CD4-positive, alpha-beta T cell treated with Interleukin-12 subunit alpha and Interleukin-12 subunit beta, for 1 hour (primary cell): ENCODE measurements at regions not wholly inside any gene's neighbourhood (a gene's known extent, or its start where the extent isn't known, plus 50 kb on each side); places are given as distances from the start of the nearest gene placed in this dataset.

Experiments used
- DNase-seq: peaks from one replicate; pipeline ENCODE4 v3.0.0-alpha.2; 2020

DNA sequence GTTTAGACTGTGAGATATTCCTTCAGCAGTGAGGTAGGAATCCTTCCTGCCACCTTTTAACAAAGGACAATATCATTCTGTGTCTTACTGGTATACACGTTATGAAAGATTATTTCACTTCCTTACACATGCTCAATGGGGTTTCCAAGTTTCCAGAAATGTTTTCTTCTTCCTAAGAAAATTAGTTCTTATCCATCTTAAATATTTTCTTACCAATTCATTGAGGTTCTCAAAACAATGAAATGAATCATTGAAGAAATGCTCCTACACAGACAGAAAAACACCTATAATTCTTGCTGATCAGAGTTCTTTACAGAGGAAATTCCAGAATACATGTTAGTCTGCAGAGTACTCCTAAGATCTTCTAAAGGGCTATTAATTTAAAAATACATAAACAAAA, 51.4 kb upstream of the SEC61G start:
- no peak for DNase-seq

DNA sequence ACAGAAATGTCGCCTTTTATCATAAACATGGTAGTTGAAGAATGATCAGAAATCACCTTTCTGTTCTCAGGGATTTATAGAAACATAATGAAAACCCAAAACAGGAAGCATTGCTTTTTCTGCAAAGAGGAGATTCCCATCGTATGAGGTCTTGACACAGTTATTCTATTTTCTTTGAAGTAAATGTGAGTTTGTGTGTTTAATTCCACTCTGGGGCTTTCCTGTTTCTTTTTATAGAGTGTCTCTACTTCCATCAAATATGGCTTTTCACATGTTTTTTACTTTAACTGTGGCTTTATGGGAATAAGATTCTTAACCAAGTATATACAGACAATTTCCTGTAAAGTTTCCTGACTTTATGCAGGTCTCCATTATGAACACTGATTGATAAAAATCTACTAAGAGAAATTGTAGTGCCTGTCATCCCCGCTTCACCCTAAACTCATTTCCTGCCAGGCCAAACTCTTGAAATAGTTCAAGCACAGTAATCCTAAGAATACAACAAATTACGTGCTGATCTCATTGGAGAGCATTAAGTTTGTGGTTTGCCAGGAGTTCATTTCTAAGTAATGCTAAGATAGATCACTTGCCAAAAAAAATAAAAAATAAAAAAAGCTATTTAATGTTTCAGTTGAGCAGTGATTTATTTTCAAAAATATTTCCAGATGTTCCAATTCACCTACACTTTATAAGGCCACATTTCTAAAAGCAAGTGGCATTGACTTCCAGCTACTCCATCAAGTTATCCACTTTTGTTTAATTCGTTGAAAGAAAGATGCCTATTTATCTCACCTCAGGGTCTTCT, 52.2 kb upstream of the SEC61G start:
- no peak for DNase-seq

DNA sequence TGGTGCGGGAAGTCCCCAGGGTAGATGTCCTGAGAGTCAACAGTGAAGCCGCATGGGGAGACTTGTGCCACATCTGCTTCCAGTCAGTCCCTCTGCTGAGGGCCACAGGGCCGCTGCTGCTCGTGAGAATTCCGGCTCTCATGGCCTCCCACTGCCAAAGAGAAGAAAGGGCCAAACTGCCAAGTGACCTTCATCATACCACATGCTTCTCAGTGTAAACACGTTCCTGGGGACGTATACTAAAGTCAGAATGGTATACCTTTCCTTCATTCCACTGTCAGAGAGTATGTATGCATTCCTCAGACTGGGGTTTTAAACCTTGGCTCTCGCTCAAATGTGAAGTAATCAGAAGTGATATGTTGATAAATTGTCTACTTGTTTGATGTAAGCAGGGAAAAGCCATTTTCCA, 52.8 kb upstream of the SEC61G start:
- DNase-seq = no peak

DNA sequence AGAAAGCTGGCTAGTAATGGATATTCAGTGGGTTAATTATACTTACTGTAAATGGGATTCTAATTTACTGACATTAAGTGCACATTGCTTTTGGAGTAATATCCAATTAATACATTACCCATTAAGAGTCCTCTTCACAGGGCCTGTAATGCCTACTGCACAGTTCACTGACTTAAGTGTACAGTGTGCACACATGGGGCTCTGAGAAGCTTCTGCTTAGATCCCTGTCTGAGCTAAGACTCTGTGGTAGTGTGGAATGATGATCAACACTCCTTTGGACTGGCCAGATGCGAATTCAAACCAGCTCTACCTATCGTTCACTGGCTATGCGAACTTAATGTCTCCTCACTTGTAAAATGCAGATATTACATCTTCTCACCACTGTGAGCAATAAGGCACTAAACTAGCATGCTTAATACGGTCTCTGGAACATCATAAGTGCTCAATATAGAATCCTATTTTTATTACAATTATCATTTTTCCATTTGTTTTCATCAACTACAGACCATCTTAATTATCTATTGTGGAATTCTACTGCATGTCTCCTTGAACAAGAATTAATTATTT, 53.8 kb upstream of the SEC61G start:
- no peak for DNase-seq

DNA sequence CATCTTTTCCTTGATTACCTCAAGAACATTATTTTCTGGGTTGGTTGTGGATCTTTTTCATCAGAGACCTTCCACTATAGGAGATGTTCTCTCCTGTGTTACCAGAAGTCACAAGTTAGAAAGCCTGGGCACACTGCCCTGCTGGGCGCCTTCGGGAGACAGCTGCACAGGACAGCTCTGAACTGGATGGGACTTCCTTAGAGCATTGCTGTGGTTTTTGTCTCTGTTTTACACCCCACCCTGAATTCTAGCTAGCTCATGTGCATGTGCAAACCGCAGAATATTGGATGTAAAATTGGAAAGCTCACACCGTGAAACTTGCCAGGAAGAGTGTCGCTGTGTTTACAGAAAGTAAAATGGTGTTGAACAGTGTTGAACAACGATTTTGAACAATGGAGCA, 54.4 kb upstream of the SEC61G start:
- no peak for DNase-seq

DNA sequence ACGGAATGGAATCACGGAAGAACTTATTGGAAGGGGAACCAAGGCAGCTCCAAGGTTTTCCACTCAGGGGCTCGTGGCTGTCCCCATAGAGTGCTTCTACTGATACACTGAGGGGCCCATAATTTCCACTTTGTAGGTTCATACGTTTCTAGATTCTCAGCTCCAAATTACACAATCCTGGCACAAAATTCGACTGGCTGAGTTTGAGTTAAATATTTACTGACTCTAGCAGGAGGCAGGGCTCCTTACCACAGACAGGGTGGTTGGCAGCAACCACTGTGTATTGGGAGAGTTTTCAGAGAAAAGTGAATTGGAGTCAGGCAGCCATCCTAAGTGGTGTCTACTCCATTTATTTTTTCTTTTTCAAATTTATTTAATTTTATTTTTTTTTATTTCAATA, 55.4 kb upstream of the SEC61G start:
- no peak for DNase-seq

DNA sequence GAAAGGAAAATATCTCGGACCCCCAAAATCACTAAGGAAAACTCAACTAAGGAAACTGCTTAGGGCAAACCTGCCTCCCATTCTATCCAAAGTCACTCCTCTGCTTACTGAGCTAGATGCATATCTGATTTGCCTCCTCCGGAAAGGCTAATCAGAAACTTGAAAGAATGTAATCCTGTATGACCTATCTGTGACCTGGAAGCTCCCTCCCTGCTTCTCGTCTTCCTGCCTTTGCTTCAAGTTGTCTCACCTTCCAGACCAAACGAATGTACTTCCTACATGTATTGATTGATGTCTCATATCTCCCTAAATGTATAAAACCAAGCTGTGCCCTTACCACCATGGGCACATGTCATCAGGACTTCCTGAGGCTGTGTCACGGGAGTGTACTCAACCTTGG, 58.1 kb upstream of the SEC61G start:
- DNase-seq = no peak

DNA sequence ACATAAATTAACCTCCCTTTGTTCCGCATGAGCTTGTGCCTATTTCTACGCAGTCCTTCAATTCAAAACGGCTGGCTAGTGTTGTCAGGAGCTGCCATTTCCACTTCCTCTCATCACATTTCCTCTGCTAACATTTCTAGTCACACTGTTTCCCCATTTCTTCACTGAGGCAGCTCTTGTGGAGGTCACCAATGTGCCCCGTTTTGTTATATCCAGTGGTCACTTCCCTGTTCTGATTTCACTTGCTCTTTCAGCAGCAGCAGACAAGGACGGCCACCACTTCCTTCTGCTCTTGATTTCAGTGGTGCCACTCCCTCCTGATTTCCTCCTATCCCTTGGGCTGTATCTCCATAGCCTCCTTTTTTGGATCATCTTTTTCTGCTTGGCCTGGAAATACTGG, 64.8 kb upstream of the SEC61G start:
- DNase-seq = no peak

DNA sequence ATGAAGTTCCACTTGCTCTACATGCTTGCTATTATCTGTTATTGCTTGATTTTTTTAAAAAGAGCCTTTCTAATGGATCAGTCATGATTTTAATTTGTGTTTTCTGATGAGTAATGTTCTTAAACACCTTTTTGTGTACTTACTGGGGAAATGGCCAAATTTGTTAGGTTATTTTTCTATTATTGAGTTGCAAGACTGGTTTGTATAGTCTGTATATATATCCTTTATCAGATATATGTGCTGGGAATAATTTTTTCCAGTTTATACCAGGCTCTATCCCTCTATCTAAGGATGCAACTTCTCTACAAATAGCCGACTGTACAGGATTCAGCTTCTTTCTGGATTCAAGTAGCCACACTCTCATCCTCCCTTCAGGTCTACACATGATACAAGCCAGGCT, 65.6 kb upstream of the SEC61G start:
- no peak for DNase-seq

DNA sequence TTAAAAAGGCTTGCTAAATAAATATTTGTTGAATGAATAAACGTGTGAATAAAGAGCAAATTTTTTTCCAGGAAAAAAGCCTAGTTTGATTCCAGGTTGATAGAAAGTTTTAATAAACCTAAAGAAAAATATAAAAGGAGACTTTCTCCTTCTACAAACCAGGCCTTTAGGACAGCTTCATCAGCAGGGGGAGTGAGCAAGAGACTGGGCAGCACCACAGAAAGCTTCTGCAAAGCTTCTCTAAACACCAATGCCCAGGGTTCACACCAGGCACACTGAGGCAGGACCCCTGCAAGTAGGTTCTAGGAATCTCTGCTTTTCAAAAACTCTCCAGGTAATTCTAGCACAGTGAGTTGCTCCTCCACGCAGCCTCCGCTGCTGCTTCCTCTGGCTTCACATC, 66.4 kb upstream of the SEC61G start:
- no peak for DNase-seq

DNA sequence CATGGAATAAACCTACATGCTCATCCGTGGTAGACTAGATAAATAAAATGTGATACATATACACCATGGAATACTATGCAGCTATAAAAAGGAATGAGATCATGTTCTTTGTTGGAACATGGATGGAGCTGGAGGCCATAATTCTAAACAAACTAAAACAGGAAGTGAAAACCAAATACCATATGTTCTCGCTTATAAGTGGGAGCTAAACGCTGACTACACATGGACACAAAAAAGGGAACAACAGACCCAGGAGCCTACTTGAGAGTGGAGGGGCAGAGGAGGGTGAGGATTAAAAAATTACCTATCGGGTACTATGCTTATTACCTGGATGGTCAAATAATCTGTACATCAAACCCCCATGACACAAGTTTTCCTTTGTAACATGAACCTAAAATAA, 68.7 kb upstream of the SEC61G start:
- DNase-seq = no peak

DNA sequence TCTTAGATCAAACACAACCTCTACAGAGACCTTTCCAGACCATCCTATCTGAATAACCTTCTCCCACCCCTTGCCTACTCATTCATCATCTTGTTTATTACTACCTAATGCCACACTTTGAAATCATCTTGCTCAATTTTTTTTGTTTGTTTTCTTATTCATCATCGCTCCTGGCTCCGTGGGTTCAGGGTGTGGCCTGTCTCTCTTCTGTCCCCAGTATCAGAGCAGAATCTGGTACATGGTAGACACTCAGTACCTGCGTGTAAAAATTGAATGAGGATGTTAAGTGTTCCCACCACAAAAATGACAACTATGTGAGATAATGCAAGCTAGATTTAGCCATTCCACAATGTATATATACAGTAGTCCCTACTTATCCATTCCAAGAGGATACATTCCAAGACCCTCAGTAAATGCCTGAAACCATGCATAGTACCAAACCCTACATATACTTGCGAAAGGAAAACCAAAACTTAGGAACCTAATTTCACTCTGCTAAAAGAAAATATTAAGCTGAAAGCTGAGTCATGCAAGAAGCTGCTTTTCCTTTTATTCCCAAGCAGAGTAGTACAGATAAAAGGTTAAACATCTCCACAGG, 72.1 kb upstream of the SEC61G start:
- DNase-seq = no peak

DNA sequence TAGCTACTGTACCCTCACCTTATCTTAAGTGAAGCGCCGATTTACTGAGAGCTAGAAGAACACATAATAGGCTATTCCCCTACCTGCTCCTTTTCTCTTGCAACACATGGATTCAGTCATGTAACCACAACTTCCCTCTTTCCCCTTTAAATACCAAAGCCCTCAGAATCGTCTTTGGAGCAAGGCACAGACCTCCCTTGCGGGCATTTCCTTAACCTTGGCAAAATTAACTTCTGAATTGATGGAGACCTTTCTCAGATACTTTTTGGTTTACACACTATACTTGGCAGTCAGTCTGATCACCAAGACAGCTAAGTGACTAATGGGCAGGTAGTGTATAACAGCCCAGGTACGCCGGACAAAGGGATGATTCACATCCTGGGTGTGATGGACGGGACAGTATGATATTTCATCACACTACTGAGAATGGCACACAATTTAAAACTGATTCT, 72.7 kb upstream of the SEC61G start:
- no peak for DNase-seq

DNA sequence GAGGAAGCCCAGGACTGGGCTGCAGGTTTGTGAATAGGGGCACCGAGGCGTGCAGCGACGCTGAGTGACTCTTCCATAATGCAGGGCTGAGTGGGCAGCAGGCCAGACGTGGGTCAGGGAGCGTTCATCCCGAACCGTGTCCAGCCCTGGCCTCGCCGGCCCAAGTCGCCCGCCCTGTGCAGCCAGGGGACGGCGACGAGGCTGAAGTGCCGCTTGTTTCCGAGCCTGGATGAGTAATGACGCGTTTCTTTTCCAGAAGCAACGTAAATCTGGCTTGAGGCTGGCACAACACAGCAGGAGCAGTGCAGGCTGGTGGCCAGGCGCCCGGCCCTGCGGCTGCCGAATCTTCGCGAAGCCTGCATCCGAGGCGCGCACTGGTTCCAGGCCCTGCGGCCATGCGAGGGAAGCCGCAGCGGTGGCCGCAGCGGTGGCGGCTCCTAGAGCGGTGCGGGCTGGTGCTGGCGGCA, 74.0 kb upstream of the SEC61G start:
- DNase-seq = no peak

DNA sequence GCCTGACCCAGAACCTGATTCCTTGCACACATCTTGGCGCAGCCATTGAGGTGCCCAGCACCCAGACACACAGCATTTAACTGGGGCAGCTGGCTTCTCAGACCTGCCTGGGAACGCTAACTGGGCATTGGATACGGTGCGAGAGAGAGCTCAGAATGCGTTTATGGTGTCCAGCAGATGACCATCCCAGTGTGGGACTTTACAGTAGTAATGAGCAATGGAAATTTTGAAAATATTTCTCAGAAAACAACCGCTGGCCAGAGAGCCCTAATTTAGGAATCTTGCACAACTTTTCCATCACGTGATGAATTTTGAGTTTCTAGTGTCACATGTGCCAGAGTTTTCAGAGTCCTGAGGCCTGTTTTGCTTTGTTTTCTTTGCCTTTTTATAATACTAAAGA, 78.2 kb upstream of the SEC61G start:
- no peak for DNase-seq

DNA sequence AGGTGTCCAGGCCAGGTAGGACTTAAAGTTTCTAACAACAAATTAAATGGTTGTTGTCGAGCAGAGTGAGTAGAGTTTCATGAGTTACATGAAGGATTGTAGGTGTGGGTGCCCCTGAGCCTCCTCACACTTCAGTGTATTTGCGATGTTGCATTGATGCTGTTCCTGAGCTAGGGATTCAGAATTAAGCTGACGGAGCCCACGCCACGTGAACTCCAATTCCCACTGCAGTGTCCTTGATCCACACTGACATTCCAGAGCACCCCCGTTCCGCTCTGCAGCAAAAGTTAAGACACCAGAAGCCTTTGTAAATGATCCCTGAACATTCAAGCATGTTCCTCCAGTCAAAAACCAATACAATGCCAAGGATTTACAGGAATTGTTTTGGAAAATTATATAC, 78.8 kb upstream of the SEC61G start:
- no peak for DNase-seq

DNA sequence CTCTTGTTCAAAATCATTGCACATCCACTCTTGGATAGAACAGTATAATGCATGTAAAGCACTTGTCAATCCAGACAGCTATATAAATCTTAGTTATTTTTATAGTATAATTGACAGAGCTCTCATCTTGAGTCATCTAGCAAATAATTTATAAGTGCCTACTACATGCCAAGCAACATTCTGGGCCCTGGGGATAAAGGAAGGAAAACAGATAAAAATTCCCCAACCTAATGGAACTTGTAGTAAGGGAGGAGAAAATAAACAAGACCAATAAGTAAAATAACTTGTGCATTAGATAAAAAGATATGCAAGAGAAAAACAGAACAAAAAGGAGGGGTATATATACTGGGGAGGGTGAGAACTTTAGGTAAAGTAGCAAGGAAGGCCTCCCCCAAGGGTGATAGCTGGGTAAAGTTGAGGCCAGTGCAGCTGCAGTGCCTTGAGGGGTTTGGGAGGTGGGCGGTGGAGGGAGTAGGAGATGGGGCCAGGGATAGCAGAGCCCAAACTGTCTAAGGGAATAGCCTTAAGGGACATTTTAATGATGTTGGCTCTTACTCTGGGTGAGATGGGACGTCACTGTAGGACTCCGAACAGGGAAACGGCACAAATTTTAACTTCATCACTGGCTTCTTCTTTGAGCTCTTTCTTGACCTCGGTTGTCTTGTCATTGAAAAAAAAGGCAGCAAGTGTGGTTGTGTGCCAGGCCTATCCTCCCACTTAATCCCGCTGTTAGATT, 79.3 kb upstream of the SEC61G start:
- no peak for DNase-seq

DNA sequence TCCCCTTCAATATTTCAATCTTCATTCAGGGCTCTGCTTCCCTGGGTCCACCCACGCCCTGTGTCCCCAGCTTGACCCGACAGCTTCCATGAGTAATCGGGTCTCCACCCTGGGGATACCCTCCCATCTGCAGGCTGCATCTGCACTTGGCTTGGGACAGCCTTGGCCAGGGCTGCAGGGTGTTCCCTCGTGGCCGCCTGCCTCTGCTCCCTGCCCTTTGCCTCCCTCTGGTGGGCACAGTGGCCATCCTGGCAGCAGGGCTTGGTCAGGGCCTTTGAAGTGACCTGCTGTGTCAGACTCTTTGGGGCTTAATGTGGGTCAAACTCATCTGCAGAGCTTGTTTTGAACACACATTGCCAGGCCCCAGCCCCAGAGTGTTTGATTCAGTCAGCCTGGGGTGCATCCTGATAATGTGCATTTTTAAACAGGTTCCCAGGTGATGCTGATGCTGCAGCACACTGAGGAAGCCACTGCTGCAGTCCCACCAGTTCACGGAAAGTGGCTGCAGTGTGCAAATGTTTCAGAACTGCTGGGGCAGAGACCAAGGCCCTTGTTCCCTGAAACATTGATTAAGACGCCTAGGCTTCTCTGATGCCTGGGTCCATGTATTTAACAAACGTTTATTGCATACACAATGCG, 80.7 kb upstream of the SEC61G start:
- DNase-seq = peak; percentile 2

DNA sequence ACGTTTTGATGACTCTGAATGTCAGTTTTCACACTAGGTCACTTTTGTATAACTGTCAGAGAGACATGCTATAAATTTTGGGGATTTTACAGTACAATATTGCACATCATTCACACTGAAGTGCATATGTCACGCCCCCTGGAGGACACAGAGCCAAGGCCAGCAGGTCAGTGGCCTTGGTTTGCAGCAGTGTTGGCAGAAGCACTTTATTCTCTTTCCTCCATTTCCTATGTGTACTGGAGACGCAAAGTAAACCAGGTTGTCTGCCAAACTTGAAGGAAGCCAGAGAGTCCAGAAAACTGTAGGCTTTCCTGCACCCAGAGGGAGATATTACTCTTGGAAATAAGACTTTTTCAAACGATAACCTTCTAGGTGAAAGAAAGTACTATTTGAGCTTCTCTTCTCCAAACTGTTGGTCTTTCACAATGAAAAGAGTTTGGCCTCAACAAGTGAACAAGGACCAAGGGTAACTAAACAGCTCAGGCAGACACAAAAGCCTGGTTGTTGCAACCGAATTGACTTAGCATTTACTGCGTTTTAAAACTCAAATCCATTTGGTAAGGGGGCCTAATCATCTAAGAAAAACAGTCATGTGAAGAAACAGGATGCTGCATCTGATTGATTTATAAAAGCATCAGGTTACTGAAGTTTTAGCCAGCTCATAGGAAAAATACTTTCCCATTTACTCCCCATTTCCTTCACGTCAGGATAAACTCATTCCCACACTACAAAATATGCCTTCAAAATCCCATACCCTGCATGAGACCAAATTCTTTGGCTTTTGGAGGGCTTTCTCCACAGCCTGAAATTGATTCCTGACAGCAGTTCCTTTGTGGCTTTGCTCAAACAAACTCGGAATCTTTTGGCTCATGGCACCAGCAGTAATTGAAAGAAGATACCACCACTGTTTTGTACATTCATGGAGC, 83.0 kb upstream of the SEC61G start:
- peak; percentile 5 for DNase-seq

DNA sequence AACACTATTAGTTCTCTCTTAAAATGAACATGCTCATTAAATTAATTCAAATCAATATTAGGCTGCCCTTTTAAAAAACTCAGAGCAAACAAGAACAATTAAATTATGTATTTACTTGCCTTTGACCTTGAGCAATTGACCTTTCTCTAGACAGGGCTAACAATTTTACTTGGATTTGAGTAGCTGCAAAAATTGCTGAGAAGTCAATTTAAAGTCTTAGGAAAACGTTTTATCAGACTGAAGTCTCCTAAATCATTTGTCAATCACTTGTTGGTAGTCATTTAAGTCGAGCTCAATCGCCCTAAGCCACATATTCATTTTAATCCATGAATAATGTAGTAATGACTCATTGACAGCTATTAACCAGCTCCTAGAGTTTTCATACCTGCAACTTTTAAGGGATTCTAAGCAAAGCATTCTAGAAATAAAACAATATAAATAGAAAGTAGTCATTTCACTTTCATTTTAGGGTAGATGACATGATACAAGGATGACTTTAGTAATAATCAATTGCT, 84.9 kb upstream of the SEC61G start:
- no peak for DNase-seq

DNA sequence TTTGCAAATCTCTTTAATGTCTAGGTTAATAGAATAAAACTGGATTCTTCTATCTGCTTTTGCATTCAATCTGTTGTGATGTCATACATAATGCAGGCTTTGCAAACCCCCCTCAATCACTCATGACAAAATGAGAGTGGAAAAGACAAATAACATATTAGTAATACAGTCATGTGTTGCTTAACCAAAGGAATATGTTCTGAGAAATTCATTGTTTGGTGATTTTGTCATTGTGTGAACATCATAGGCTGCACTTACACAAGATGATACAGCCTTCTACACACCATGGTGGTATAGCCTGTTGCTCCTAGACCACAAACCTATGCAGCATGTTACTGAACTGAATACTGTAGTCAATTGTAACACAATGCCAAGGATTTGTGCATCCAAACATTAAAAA, 87.3 kb upstream of the SEC61G start:
- no peak for DNase-seq

DNA sequence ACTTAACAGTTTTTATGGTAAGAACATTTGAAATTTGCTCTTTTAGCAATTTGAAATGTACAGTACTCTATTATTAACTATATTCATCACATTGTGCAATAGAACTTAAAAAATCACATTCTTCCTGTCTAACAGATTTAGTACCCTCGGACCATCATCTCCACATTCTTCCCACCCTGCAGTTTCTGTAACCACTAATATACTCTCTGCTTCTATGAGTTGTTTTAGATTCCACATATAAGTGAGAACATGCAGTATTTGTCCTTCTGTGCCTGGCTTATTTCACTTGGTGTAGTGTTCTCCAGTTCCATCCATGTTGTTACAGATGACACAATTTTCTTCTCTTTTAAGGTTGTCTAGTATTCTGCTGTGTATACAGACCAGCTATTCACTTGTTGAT, 88.9 kb upstream of the SEC61G start:
- DNase-seq = no peak
